Keratinocyte (primary cell): ENCODE measurements at regions not wholly inside any gene's neighbourhood (a gene's known extent, or its start where the extent isn't known, plus 50 kb on each side); places are given as distances from the start of the nearest gene placed in this dataset.

Source experiments
- DNase-seq: peaks from one replicate; pipeline ENCODE4 v3.0.0-alpha.2; 2011; ENCODE audit warnings: low read depth, missing footprints, low spot score
- FAIRE-seq: peaks from 2 replicates; lab custom pipeline; 2011; peaks lifted over from hg19 to GRCh38; lab: Jason Lieb, UNC
- H2AFZ ChIP-seq: 2 replicates; pipeline ENCODE4 v1.6.0; 2012; ENCODE audit warnings: low read length, control low read depth, inconsistent platforms; ENCODE audit not compliant: control insufficient read depth
- H3K27ac ChIP-seq: 2 replicates; pipeline ENCODE4 v1.5.1; 2011; ENCODE audit warnings: low read length; ENCODE audit not compliant: control insufficient read depth, insufficient read depth
- H3K27me3 ChIP-seq: 3 replicates; pipeline ENCODE4 v1.6.0; 2011; ENCODE audit warnings: low read length; ENCODE audit not compliant: control insufficient read depth, insufficient read depth; ENCODE audit errors: extremely low read depth
- H3K36me3 ChIP-seq, 2 experiments: 2 replicates in 1 of 2; 3 replicates in 1 of 2; pipeline ENCODE4 v1.5.1; 2011; ENCODE audit warnings: low read length in 2 of 2, mild to moderate bottlenecking in 1 of 2; ENCODE audit not compliant: control insufficient read depth in 2 of 2, insufficient read depth in 2 of 2; ENCODE audit errors: extremely low read depth in 1 of 2
- H3K4me1 ChIP-seq: 3 replicates; pipeline ENCODE4 v1.5.1; 2011; ENCODE audit warnings: low read length; ENCODE audit not compliant: control insufficient read depth, insufficient read depth; ENCODE audit errors: extremely low read depth
- H3K4me2 ChIP-seq: 3 replicates; pipeline ENCODE4 v1.6.0; 2011; ENCODE audit warnings: low read depth, low read length; ENCODE audit not compliant: control insufficient read depth, insufficient read depth; ENCODE audit errors: extremely low read depth
- H3K4me3 ChIP-seq, 3 experiments: fragments of 200-600 bp in 1 of 3; sonication (generic) in 1 of 3; 2 replicates in 2 of 3; 3 replicates in 1 of 3; pipeline ENCODE4 v1.5.1; 2011 to 2016; ENCODE audit warnings: low read length in 3 of 3, mild to moderate bottlenecking in 3 of 3, control low read depth in 2 of 3, inconsistent platforms in 1 of 3, low read depth in 1 of 3, mixed read lengths in 1 of 3, mixed run types in 1 of 3, moderate library complexity in 1 of 3; ENCODE audit not compliant: control insufficient read depth in 2 of 3, insufficient read depth in 2 of 3; ENCODE audit errors: extremely low read depth in 1 of 3
- H3K79me2 ChIP-seq: 2 replicates; pipeline ENCODE4 v1.6.0; 2012; ENCODE audit warnings: low read length; ENCODE audit not compliant: control insufficient read depth, insufficient read depth
- H3K9ac ChIP-seq: 3 replicates; pipeline ENCODE4 v1.6.0; 2011; ENCODE audit warnings: low read length; ENCODE audit not compliant: control insufficient read depth, insufficient read depth; ENCODE audit errors: extremely low read depth
- H3K9me1 ChIP-seq: 3 replicates; pipeline ENCODE4 v1.6.0; 2011; ENCODE audit warnings: low read length; ENCODE audit not compliant: control insufficient read depth, insufficient read depth; ENCODE audit errors: extremely low read depth
- H3K9me3 ChIP-seq: 2 replicates; pipeline ENCODE4 v1.5.1; 2012; ENCODE audit warnings: low read depth, low read length; ENCODE audit not compliant: control insufficient read depth
- H4K20me1 ChIP-seq: 3 replicates; pipeline ENCODE4 v1.6.0; 2011; ENCODE audit warnings: low read length; ENCODE audit not compliant: control insufficient read depth, insufficient read depth; ENCODE audit errors: extremely low read depth
- CTCF ChIP-seq, 3 experiments: IDR thresholded peaks in 1 of 3; conservative IDR thresholded peaks in 1 of 3; optimal IDR thresholded peaks in 1 of 3; 2 replicates in 2 of 3; 3 replicates in 1 of 3; pipeline versions ENCODE3 to v1.5.1; 2011; ENCODE audit warnings: low read length in 3 of 3, mild to moderate bottlenecking in 3 of 3, moderate library complexity in 2 of 3, control low read depth in 1 of 3, inconsistent platforms in 1 of 3; ENCODE audit not compliant: insufficient read depth in 2 of 3; ENCODE audit errors: extremely low read depth in 1 of 3
- EZH2 ChIP-seq: IDR thresholded peaks from one replicate; pipeline ENCODE4 v1.6.1; 2012; ENCODE audit warnings: inconsistent platforms, mild to moderate bottlenecking, low read length, moderate library complexity
- dilution Hi-C: fragments of 300-500 bp; cut with MboI; formaldehyde crosslinking; loops from one replicate; pipeline ENCODE4 v1.7.0; 2020; ENCODE audit warnings: low sequenced_read_pairs; ENCODE audit not compliant: extremely low pct_ligation_motif_present

GRCh38 chr3:73137736-73138403 is 76.4 kb downstream of the EBLN2 start:
- Histone ChIP-seq H3K27ac (no peak overlapping the region), H3K4me2 (no peak overlapping the region), H3K9ac (no peak overlapping the region), H3K79me2 (no peaks in the 10 kb centered on the region), H3K27me3 (no peaks in the 10 kb centered on the region), H3K36me3 (no peaks in the 10 kb centered on the region), H4K20me1 (no peaks in the 10 kb centered on the region), H3K4me3 (no peak overlapping the region), H2AFZ (no peak overlapping the region), H3K4me1 (no peaks in the 10 kb centered on the region), H3K9me1 (no peaks in the 10 kb centered on the region), H3K9me3 (no peaks in the 10 kb centered on the region)
- no peak for FAIRE-seq
- TF ChIP-seq EZH2 (no peak), CTCF (optimal IDR thresholded peaks at IDR 0.05 in 1 of 3, IDR thresholded peaks at IDR 0.05 in 1 of 3, conservative IDR thresholded peaks at IDR 0.05 in 1 of 3; ENCODE audit: extremely low read depth in 1 of 3, insufficient read depth in 2 of 3, low read length in 3 of 3) (no peak)
- dilution Hi-C loops: no loop called here
- no peak for DNase-seq

- FAIRE-seq (no peak), DNase-seq (no peak)
- no peaks in the 10 kb centered on the region for H3K4me1 ChIP-seq
- TF ChIP-seq EZH2: no peak
- no peak for TF ChIP-seq CTCF (optimal IDR thresholded peaks at IDR 0.05 in 1 of 3, IDR thresholded peaks at IDR 0.05 in 1 of 3, conservative IDR thresholded peaks at IDR 0.05 in 1 of 3; ENCODE audit: extremely low read depth in 1 of 3, insufficient read depth in 2 of 3, low read length in 3 of 3)
- H2AFZ ChIP-seq: no peak overlapping the region
- no peaks in the 10 kb centered on the region for H3K27me3 ChIP-seq
- H3K36me3 ChIP-seq: no peaks in the 10 kb centered on the region
- no peaks in the 10 kb centered on the region for H3K9me3 ChIP-seq
- H3K4me3 ChIP-seq: no peak overlapping the region
- H3K9ac ChIP-seq: no peak overlapping the region
- no peaks in the 10 kb centered on the region for H4K20me1 ChIP-seq
- dilution Hi-C loops: no loop called here
- no peaks in the 10 kb centered on the region for H3K79me2 ChIP-seq
- H3K27ac ChIP-seq: no peak overlapping the region
- no peaks in the 10 kb centered on the region for H3K9me1 ChIP-seq
- no peak overlapping the region for H3K4me2 ChIP-seq
Measured at GRCh38 chr3:73140772-73141442, 79.4 kb downstream of the EBLN2 start.
